IMR-90 (cell line): ENCODE measurements at regions not wholly inside any gene's neighbourhood (a gene's known extent, or its start where the extent isn't known, plus 50 kb on each side); places are given as distances from the start of the nearest gene placed in this dataset.

Source experiments
- ATAC-seq: fragments of 200-7000 bp; cut with Tn5 transposase; 2 replicates; pipeline ENCODE4 v1.9.1; 2020; ENCODE audit warnings: low read depth, mild to moderate bottlenecking, moderate library complexity
- BruUV-seq: library from RNA; stranded (reverse); fragments of 400-500 nt; replicated peaks from 2 replicates; lab custom pipeline; 2021; lab: Mats Ljungman, UMichigan
- CTCF ChIA-PET: fragments of 300-600 bp; formaldehyde crosslinking; extraction: SDS; loops from one replicate; lab custom pipeline; 2021; ENCODE audit warnings: antibody characterized with exemption; lab: Yijun Ruan, JAX
- POLR2A ChIA-PET: fragments of 300-600 bp; sonication (Branson Sonifier 250); formaldehyde crosslinking; loops from one replicate; lab custom pipeline; 2022; ENCODE audit warnings: antibody characterized with exemption; ENCODE audit not compliant: unreplicated experiment; lab: Charles Lee
- DNase-seq: peaks from one replicate; pipeline ENCODE4 v3.0.0; 2013
- H2AFZ ChIP-seq: replicated peaks from 2 replicates; pipeline ENCODE3; 2013; ENCODE audit warnings: low read length, mild to moderate bottlenecking; ENCODE audit not compliant: poor library complexity
- H2AK5ac ChIP-seq: 2 replicates; pipeline ENCODE4 v1.6.1; 2013; ENCODE audit warnings: low read depth, low read length, inconsistent platforms
- H2AK9ac ChIP-seq: replicated peaks from 2 replicates; pipeline ENCODE3; 2013; ENCODE audit warnings: mild to moderate bottlenecking, low read depth, low read length, moderate library complexity; ENCODE audit not compliant: poor library complexity
- H2BK120ac ChIP-seq: 2 replicates; pipeline ENCODE4 v1.6.1; 2013; ENCODE audit warnings: low read depth, low read length, inconsistent platforms
- H2BK15ac ChIP-seq: 3 replicates; pipeline ENCODE4 v1.6.1; 2013; ENCODE audit warnings: low read depth, low read length, inconsistent platforms
- H2BK20ac ChIP-seq: 2 replicates; pipeline ENCODE4 v1.6.1; 2013; ENCODE audit warnings: low read depth, mild to moderate bottlenecking, inconsistent platforms, low read length, moderate library complexity
- H2BK5ac ChIP-seq: 2 replicates; pipeline ENCODE4 v1.6.1; 2013; ENCODE audit warnings: mild to moderate bottlenecking, low read depth, low read length, inconsistent platforms; ENCODE audit not compliant: poor library complexity, severe bottlenecking
- H3K14ac ChIP-seq: replicated peaks from 2 replicates; pipeline ENCODE4 v1.6.1; 2013; ENCODE audit warnings: low read depth, low read length, inconsistent platforms
- H3K18ac ChIP-seq: 2 replicates; pipeline ENCODE4 v1.6.1; 2013; ENCODE audit warnings: low read depth, low read length, control low read depth
- H3K23ac ChIP-seq: 2 replicates; pipeline ENCODE4 v1.6.1; 2013; ENCODE audit warnings: low read depth, low read length, inconsistent platforms
- H3K27ac ChIP-seq: 2 replicates; pipeline ENCODE4 v1.5.1; 2013; ENCODE audit warnings: mild to moderate bottlenecking, control low read depth, low read length; ENCODE audit not compliant: insufficient read depth
- H3K27me3 ChIP-seq: 2 replicates; pipeline ENCODE4 v1.6.1; 2013; ENCODE audit warnings: low read length; ENCODE audit not compliant: control insufficient read depth, insufficient read depth
- H3K36me3 ChIP-seq: 2 replicates; pipeline ENCODE4 v1.6.1; 2013; ENCODE audit warnings: low read length, mixed read lengths; ENCODE audit not compliant: control insufficient read depth, insufficient read depth
- H3K4ac ChIP-seq: 2 replicates; pipeline ENCODE4 v1.6.1; 2013; ENCODE audit warnings: low read depth, low read length, inconsistent platforms
- H3K4me1 ChIP-seq: 2 replicates; pipeline ENCODE4 v1.6.1; 2013; ENCODE audit warnings: low read length, mixed read lengths; ENCODE audit not compliant: control insufficient read depth, insufficient read depth
- H3K4me2 ChIP-seq: 2 replicates; pipeline ENCODE4 v1.6.1; 2013; ENCODE audit warnings: low read depth, mild to moderate bottlenecking, control low read depth, low read length, moderate library complexity
- H3K4me3 ChIP-seq: 2 replicates; pipeline ENCODE4 v1.5.1; 2013; ENCODE audit warnings: low read depth, mild to moderate bottlenecking, control low read depth, low read length, moderate library complexity; ENCODE audit not compliant: insufficient read depth
- H3K56ac ChIP-seq: 2 replicates; pipeline ENCODE4 v1.6.1; 2013; ENCODE audit warnings: low read length, inconsistent platforms; ENCODE audit not compliant: insufficient read depth; ENCODE audit errors: extremely low read depth
- H3K79me1 ChIP-seq, 2 experiments: 2 replicates each; pipeline ENCODE4 v1.6.1; 2013; ENCODE audit warnings: low read length in 2 of 2, inconsistent platforms in 1 of 2, low read depth in 1 of 2
- H3K9ac ChIP-seq: 2 replicates; pipeline ENCODE4 v1.6.1; 2013; ENCODE audit warnings: low read depth, low read length, control low read depth
- H3K9me1 ChIP-seq: 2 replicates; pipeline ENCODE4 v1.6.1; 2013; ENCODE audit warnings: low read length, inconsistent platforms; ENCODE audit not compliant: insufficient read depth
- H3K9me3 ChIP-seq: 2 replicates; pipeline ENCODE4 v1.6.1; 2013; ENCODE audit warnings: low read length; ENCODE audit not compliant: control insufficient read depth, insufficient read depth
- H4K20me1 ChIP-seq: 2 replicates; pipeline ENCODE4 v1.6.1; 2013; ENCODE audit warnings: low read length, inconsistent platforms; ENCODE audit not compliant: insufficient read depth
- H4K5ac ChIP-seq: 2 replicates; pipeline ENCODE4 v1.6.1; 2013; ENCODE audit warnings: mild to moderate bottlenecking, low read depth, low read length, control low read depth
- H4K8ac ChIP-seq, 2 experiments: 2 replicates each; pipeline ENCODE4 v1.6.1; 2013; ENCODE audit warnings: low read depth in 2 of 2, low read length in 2 of 2, control low read depth in 1 of 2, inconsistent platforms in 1 of 2
- H4K91ac ChIP-seq: 2 replicates; pipeline ENCODE4 v1.6.1; 2013; ENCODE audit warnings: low read depth, low read length, inconsistent platforms; ENCODE audit not compliant: insufficient read depth
- BHLHE40 ChIP-seq: fragments of 150-350 bp; IDR thresholded peaks from 2 replicates; pipeline ENCODE4 v1.6.1; 2016; ENCODE audit warnings: mild to moderate bottlenecking, low read depth, low read length
- CEBPB ChIP-seq: IDR thresholded peaks from 2 replicates; pipeline ENCODE4 v1.6.1; 2012; ENCODE audit warnings: low read depth, low read length, improper control_type of control experiment
- CHD1 ChIP-seq: IDR thresholded peaks from 2 replicates; pipeline ENCODE4 v1.6.1; 2012; ENCODE audit warnings: low read depth, low read length, improper control_type of control experiment
- CTCF ChIP-seq: conservative IDR thresholded peaks from 2 replicates; pipeline ENCODE4 v1.5.1; 2012; ENCODE audit warnings: mild to moderate bottlenecking, low read depth, low read length, improper control_type of control experiment
- ELK1 ChIP-seq: fragments of 150-350 bp; IDR thresholded peaks from 2 replicates; pipeline ENCODE4 v1.6.1; 2016; ENCODE audit warnings: low read depth, mild to moderate bottlenecking, low read length, moderate library complexity, borderline replicate concordance
- FOS ChIP-seq: fragments of 150-350 bp; IDR thresholded peaks from 2 replicates; pipeline ENCODE4 v1.6.1; 2016; ENCODE audit warnings: low read depth, low read length
- MAFK ChIP-seq: IDR thresholded peaks from 2 replicates; pipeline ENCODE4 v1.6.1; 2012; ENCODE audit warnings: low read depth, low read length, improper control_type of control experiment
- MAZ ChIP-seq: IDR thresholded peaks from 2 replicates; pipeline ENCODE4 v1.6.1; 2012; ENCODE audit warnings: low read depth, mild to moderate bottlenecking, low read length, improper control_type of control experiment, moderate library complexity, borderline replicate concordance
- MXI1 ChIP-seq: IDR thresholded peaks from 2 replicates; pipeline ENCODE4 v1.6.1; 2012; ENCODE audit warnings: low read depth, mild to moderate bottlenecking, low read length, moderate library complexity, borderline replicate concordance
- NFE2L2 ChIP-seq: fragments of 150-350 bp; IDR thresholded peaks from 2 replicates; pipeline ENCODE4 v1.6.1; 2016; ENCODE audit warnings: low read depth, mild to moderate bottlenecking, low read length
- POLR2A ChIP-seq: IDR thresholded peaks from 2 replicates; pipeline ENCODE4 v1.6.1; 2012; ENCODE audit warnings: mild to moderate bottlenecking, low read depth, low read length
- RAD21 ChIP-seq: IDR thresholded peaks from 2 replicates; pipeline ENCODE4 v1.6.1; 2012; ENCODE audit warnings: low read length, improper control_type of control experiment
- RCOR1 ChIP-seq: IDR thresholded peaks from 2 replicates; pipeline ENCODE4 v1.6.1; 2012; ENCODE audit warnings: mild to moderate bottlenecking, low read length, improper control_type of control experiment; ENCODE audit not compliant: insufficient replicate concordance
- RFX5 ChIP-seq: IDR thresholded peaks from 2 replicates; pipeline ENCODE4 v1.8.0; 2012; ENCODE audit warnings: low read depth, mild to moderate bottlenecking, low read length, moderate library complexity
- SMC3 ChIP-seq: fragments of 150-350 bp; IDR thresholded peaks from 2 replicates; pipeline ENCODE4 v1.6.1; 2016; ENCODE audit warnings: low read depth, mild to moderate bottlenecking, antibody characterized with exemption, low read length, moderate library complexity
- USF2 ChIP-seq: fragments of 150-350 bp; IDR thresholded peaks from 2 replicates; pipeline ENCODE4 v1.6.1; 2017; ENCODE audit warnings: mild to moderate bottlenecking, antibody characterized with exemption, low read length, low read depth
- WGBS, 2 experiments: methylation state at CpG; one replicate each; pipeline versions ENCODE4 v1.1.5 to v1.1.7; 2013; ENCODE audit warnings: missing lambda C conversion rate in 2 of 2; ENCODE audit not compliant: insufficient read length in 1 of 2; ENCODE audit errors: extremely low coverage in 2 of 2; 5-methylcytosine and 5-hydroxymethylcytosine counted together
- dilution Hi-C: fragments of 300-500 bp; cut with HindIII; formaldehyde crosslinking; loops from one replicate; pipeline ENCODE4 v1.14.3; 2018; ENCODE audit warnings: low sequenced_read_pairs; ENCODE audit not compliant: unreplicated experiment
- in situ Hi-C: fragments of 300-500 bp; cut with MboI; formaldehyde crosslinking; loops from 3 replicates; pipeline ENCODE4 v1.14.3; 2019; ENCODE audit warnings: low sequenced_read_pairs, inconsistent platforms, mixed read lengths
- intact Hi-C: fragments of 100-400 bp; cut with micrococcal nuclease; formaldehyde crosslinking; loops from 2 replicates; pipeline ENCODE4 v1.10.0; 2022

GRCh38 chr3:104298662-104299061 is 1068.0 kb upstream of the ALCAM start:
- Histone ChIP-seq H3K4me3 (no peak overlapping the region), H3K4ac (no peak overlapping the region), H4K5ac (no peak overlapping the region), H4K20me1 (no peaks in the 10 kb centered on the region), H2BK5ac (no peak overlapping the region), H3K56ac (no peak overlapping the region), H3K79me1 (no peaks in the 10 kb centered on the region), H2AFZ (no peak overlapping the region), H3K14ac (no peak overlapping the region), H3K23ac (no peak overlapping the region), H3K9ac (no peak overlapping the region), H3K4me2 (no peak overlapping the region), H2BK15ac (no peak overlapping the region), H4K8ac (no peak overlapping the region), H2BK20ac (no peak overlapping the region), H3K36me3 (no peaks in the 10 kb centered on the region), H3K27me3 (no peaks in the 10 kb centered on the region), H2AK5ac (no peak overlapping the region), H2BK120ac (no peak overlapping the region), H4K91ac (no peak overlapping the region), H3K4me1 (no peaks in the 10 kb centered on the region), H3K9me3 (no peaks in the 10 kb centered on the region), H3K27ac (no peak overlapping the region), H3K18ac (no peak overlapping the region), H2AK9ac (no peak overlapping the region), H3K9me1 (no peaks in the 10 kb centered on the region)
- WGBS, 2 experiments: no CpG with 5 or more reads among the region's 2 CpGs
- intact Hi-C loops: no loop called here
- ChIA-PET POLR2A (no interaction called here), CTCF (no interaction called here)
- in situ Hi-C loops: no loop called here
- BruUV-seq: no TSS peak
- DNase-seq (no peak), ATAC-seq (no peak)
- dilution Hi-C loops: no loop called here
- no peak for TF ChIP-seq SMC3
- TF ChIP-seq MAZ: no peak
- no peak for TF ChIP-seq BHLHE40
- no peak for TF ChIP-seq POLR2A
- TF ChIP-seq CEBPB: no peak
- no peak for TF ChIP-seq MAFK
- no peak for TF ChIP-seq NFE2L2
- TF ChIP-seq CTCF: no peak
- TF ChIP-seq CHD1: no peak
- no peak for TF ChIP-seq USF2
- no peak for TF ChIP-seq MXI1
- TF ChIP-seq RCOR1: no peak
- TF ChIP-seq RFX5: no peak
- TF ChIP-seq ELK1: no peak
- TF ChIP-seq FOS: no peak
- no peak for TF ChIP-seq RAD21
